ENCODE measurements at regions not wholly inside any gene's neighbourhood (a gene's known extent, or its start where the extent isn't known, plus 50 kb on each side); places are given as distances from the start of the nearest gene placed in this dataset.

GRCh38 chrX:437661-438390 lies 51.1 kb upstream of the PPP2R3B start:
- Mint-ChIP-seq H3K9me3 (ENCODE audit: unreplicated experiment) (peaks cover 55% of the 10 kb centered on the region), H3K27ac (ENCODE audit: low read depth, unreplicated experiment) (no peak overlapping the region), H3K27me3 (ENCODE audit: insufficient read depth, unreplicated experiment) (no peaks in the 10 kb centered on the region), H3K4me3 (ENCODE audit: unreplicated experiment) (no peak overlapping the region), H3K36me3 (ENCODE audit: insufficient read depth, unreplicated experiment) (no peaks in the 10 kb centered on the region), H3K4me1 (ENCODE audit: insufficient read depth, unreplicated experiment) (peaks cover 7% of the 10 kb centered on the region)
- TF ChIP-seq CTCF (IDR thresholded peaks at IDR 0.05; ENCODE audit: unreplicated experiment) = no peak
- ChIA-PET CTCF (no interaction called here), POLR2A (no interaction called here)
- no peak for DNase-seq (ENCODE audit: unreplicated experiment)
- intact Hi-C loops (cut with micrococcal nuclease) = no loop called here
- no TSS peak for BruUV-seq (replicated peaks)

- Mint-ChIP-seq H3K27ac (ENCODE audit: low read depth, unreplicated experiment) (no peak overlapping the region), H3K27me3 (ENCODE audit: insufficient read depth, unreplicated experiment) (no peaks in the 10 kb centered on the region), H3K4me1 (ENCODE audit: insufficient read depth, unreplicated experiment) (peaks cover 7% of the 10 kb centered on the region), H3K4me3 (ENCODE audit: unreplicated experiment) (no peak overlapping the region), H3K36me3 (ENCODE audit: insufficient read depth, unreplicated experiment) (no peaks in the 10 kb centered on the region), H3K9me3 (ENCODE audit: unreplicated experiment) (peaks cover 61% of the 10 kb centered on the region)
- TF ChIP-seq CTCF (IDR thresholded peaks at IDR 0.05; ENCODE audit: unreplicated experiment) = no peak
- no TSS peak for BruUV-seq (replicated peaks)
- ChIA-PET POLR2A (no interaction called here), CTCF (no interaction called here)
- intact Hi-C loops (cut with micrococcal nuclease) = no loop called here
- no peak for DNase-seq (ENCODE audit: unreplicated experiment)
These were observed 52.5 kb upstream of the PPP2R3B start for GRCh38 chrX:439241-439640.

- no peaks in the 10 kb centered on the region for H3K27me3 Mint-ChIP-seq (ENCODE audit: insufficient read depth, unreplicated experiment)
- intact Hi-C loops (cut with micrococcal nuclease) = no loop called here
- ChIA-PET POLR2A (no interaction called here), CTCF (no interaction called here)
- H3K9me3 Mint-ChIP-seq (ENCODE audit: unreplicated experiment) = peaks cover 63% of the 10 kb centered on the region
- H3K27ac Mint-ChIP-seq (ENCODE audit: low read depth, unreplicated experiment) = no peak overlapping the region
- no peak for DNase-seq (ENCODE audit: unreplicated experiment)
- no peaks in the 10 kb centered on the region for H3K36me3 Mint-ChIP-seq (ENCODE audit: insufficient read depth, unreplicated experiment)
- BruUV-seq (replicated peaks) = no TSS peak
- no peak for TF ChIP-seq CTCF (IDR thresholded peaks at IDR 0.05; ENCODE audit: unreplicated experiment)
- H3K4me1 Mint-ChIP-seq (ENCODE audit: insufficient read depth, unreplicated experiment) = peaks cover 7% of the 10 kb centered on the region
- H3K4me3 Mint-ChIP-seq (ENCODE audit: unreplicated experiment) = no peak overlapping the region
These were observed 53.0 kb upstream of the PPP2R3B start for GRCh38 chrX:439719-440118.

- no peak for DNase-seq (ENCODE audit: unreplicated experiment)
- Mint-ChIP-seq H3K9me3 (ENCODE audit: unreplicated experiment) (peaks cover 63% of the 10 kb centered on the region), H3K4me1 (ENCODE audit: insufficient read depth, unreplicated experiment) (peaks cover 7% of the 10 kb centered on the region), H3K36me3 (ENCODE audit: insufficient read depth, unreplicated experiment) (peaks cover 5% of the 10 kb centered on the region), H3K27me3 (ENCODE audit: insufficient read depth, unreplicated experiment) (no peaks in the 10 kb centered on the region), H3K4me3 (ENCODE audit: unreplicated experiment) (no peak overlapping the region), H3K27ac (ENCODE audit: low read depth, unreplicated experiment) (no peak overlapping the region)
- intact Hi-C loops (cut with micrococcal nuclease) = no loop called here
- no TSS peak for BruUV-seq (replicated peaks)
- POLR2A ChIA-PET = no interaction called here
- CTCF ChIA-PET = no interaction called here
- TF ChIP-seq CTCF (IDR thresholded peaks at IDR 0.05; ENCODE audit: unreplicated experiment) = no peak
These were observed 53.9 kb upstream of the PPP2R3B start for GRCh38 chrX:440636-441035.

Data from MCF 10A (cell line).